Superior temporal gyrus (tissue), 1 donor: ENCODE measurements at regions not wholly inside any gene's neighbourhood (a gene's known extent, or its start where the extent isn't known, plus 50 kb on each side); places are given as distances from the start of the nearest gene placed in this dataset.
"Not testable (repeated sequence)": the region's sequence is repeated elsewhere in the genome, so short reads cannot be mapped to it uniquely, and the experiment has no call there.

Source experiments
- DNase-seq: peaks from one replicate; pipeline ENCODE4 v3.0.0-alpha.2; 2016; ENCODE audit errors: extremely low spot score

GRCh38 chr7:138316421-138317043 lies 143.5 kb upstream of the TRIM24 start:
- no peak for DNase-seq

- DNase-seq = no peak
Measured at GRCh38 chr7:138317044-138317596, 142.9 kb upstream of the TRIM24 start.

- no peak for DNase-seq
Measured at GRCh38 chr7:138324941-138325340, 135.1 kb upstream of the TRIM24 start.

GRCh38 chr7:138325434-138325833 lies 134.6 kb upstream of the TRIM24 start:
- no peak for DNase-seq

- DNase-seq = no peak
Measured at GRCh38 chr7:138328215-138328614, 131.8 kb upstream of the TRIM24 start.

GRCh38 chr7:138332850-138333249 lies 127.2 kb upstream of the TRIM24 start:
- DNase-seq = not testable (repeated sequence)

- no peak for DNase-seq
Measured at GRCh38 chr7:138338361-138338760, 121.7 kb upstream of the TRIM24 start.

- DNase-seq = not testable (repeated sequence)
Measured at GRCh38 chr7:138339229-138339628, 120.8 kb upstream of the TRIM24 start.

GRCh38 chr7:138342990-138343389 lies 117.1 kb upstream of the TRIM24 start:
- DNase-seq = no peak

GRCh38 chr7:138345567-138345966 lies 114.5 kb upstream of the TRIM24 start:
- no peak for DNase-seq

- no peak for DNase-seq
Measured at GRCh38 chr7:138346975-138347374, 113.1 kb upstream of the TRIM24 start.

GRCh38 chr7:138349841-138350700 lies 110.0 kb upstream of the TRIM24 start:
- DNase-seq = no peak

- DNase-seq = no peak
Measured at GRCh38 chr7:138350701-138351357, 109.2 kb upstream of the TRIM24 start.

- DNase-seq = no peak
Measured at GRCh38 chr7:138352570-138353461, 107.2 kb upstream of the TRIM24 start.

- DNase-seq = no peak
Measured at GRCh38 chr7:138354066-138354465, 106.0 kb upstream of the TRIM24 start.

GRCh38 chr7:138355254-138355653 lies 104.8 kb upstream of the TRIM24 start:
- no peak for DNase-seq

- no peak for DNase-seq
Measured at GRCh38 chr7:138358850-138359341, 101.2 kb upstream of the TRIM24 start.

- no peak for DNase-seq
Measured at GRCh38 chr7:138359870-138360559, 100.0 kb upstream of the TRIM24 start.

- no peak for DNase-seq
Measured at GRCh38 chr7:138363721-138364120, 96.3 kb upstream of the TRIM24 start.

- not testable (repeated sequence) for DNase-seq
Measured at GRCh38 chr7:138366137-138366536, 93.9 kb upstream of the TRIM24 start.

- DNase-seq = not testable (repeated sequence)
Measured at GRCh38 chr7:138366676-138367075, 93.4 kb upstream of the TRIM24 start.
